Peyer's patch (tissue), 4 donors: ENCODE measurements at regions not wholly inside any gene's neighbourhood (a gene's known extent, or its start where the extent isn't known, plus 50 kb on each side); places are given as distances from the start of the nearest gene placed in this dataset.

Source experiments
- POLR2A ChIP-seq, 2 donors: fragments of 450-650 bp; IDR thresholded peaks; one replicate each; pipeline ENCODE4 v1.5.1; 2017; ENCODE audit warnings: antibody characterized with exemption in 2 of 2, mild to moderate bottlenecking in 2 of 2, moderate library complexity in 2 of 2
- TF ChIP-seq, protein P1 (sequence below), 6 experiments: fragments of 450-650 bp in 4 of 6; fragments of 200-600 bp in 2 of 6; sonication (generic) in 1 of 6; IDR thresholded peaks; one replicate each; pipeline ENCODE4 v1.5.1; 2017 to 2019; ENCODE audit warnings: antibody characterized with exemption in 6 of 6, mild to moderate bottlenecking in 3 of 6, moderate library complexity in 1 of 6

- TF ChIP-seq, protein P1, sequence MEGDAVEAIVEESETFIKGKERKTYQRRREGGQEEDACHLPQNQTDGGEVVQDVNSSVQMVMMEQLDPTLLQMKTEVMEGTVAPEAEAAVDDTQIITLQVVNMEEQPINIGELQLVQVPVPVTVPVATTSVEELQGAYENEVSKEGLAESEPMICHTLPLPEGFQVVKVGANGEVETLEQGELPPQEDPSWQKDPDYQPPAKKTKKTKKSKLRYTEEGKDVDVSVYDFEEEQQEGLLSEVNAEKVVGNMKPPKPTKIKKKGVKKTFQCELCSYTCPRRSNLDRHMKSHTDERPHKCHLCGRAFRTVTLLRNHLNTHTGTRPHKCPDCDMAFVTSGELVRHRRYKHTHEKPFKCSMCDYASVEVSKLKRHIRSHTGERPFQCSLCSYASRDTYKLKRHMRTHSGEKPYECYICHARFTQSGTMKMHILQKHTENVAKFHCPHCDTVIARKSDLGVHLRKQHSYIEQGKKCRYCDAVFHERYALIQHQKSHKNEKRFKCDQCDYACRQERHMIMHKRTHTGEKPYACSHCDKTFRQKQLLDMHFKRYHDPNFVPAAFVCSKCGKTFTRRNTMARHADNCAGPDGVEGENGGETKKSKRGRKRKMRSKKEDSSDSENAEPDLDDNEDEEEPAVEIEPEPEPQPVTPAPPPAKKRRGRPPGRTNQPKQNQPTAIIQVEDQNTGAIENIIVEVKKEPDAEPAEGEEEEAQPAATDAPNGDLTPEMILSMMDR (IDR thresholded peaks at IDR 0.05), result no peak
- no peak for TF ChIP-seq POLR2A (IDR thresholded peaks at IDR 0.05)
These were observed 356.7 kb downstream of the FRK start for GRCh38 chr6:115704028-115704427.
